ENCODE measurements at regions not wholly inside any gene's neighbourhood (a gene's known extent, or its start where the extent isn't known, plus 50 kb on each side); places are given as distances from the start of the nearest gene placed in this dataset.

DNA sequence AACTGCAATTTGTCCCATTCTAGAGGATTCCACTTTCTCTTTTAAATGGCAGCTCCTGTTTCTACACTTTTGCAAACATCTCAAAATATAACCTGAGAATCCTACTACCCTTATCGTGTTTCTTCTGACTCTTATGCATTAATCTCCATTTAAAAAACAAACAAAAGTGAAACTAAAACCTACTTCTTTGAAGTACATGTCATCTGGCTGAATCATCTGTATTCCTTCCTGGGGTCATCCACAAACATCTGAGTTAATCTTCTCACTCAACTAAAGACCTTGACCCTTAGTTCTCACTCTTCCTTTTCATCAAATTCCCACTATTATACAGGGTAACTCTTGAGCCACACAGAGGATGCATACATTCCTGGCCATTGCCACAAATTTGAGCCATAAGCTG, 584.8 kb downstream of the PPARGC1A start:
- H3K4me3 ChIP-seq (ENCODE audit: low read depth, low read length), result no peak overlapping the region
- no peak for DNase-seq (ENCODE audit: low read depth)

DNA sequence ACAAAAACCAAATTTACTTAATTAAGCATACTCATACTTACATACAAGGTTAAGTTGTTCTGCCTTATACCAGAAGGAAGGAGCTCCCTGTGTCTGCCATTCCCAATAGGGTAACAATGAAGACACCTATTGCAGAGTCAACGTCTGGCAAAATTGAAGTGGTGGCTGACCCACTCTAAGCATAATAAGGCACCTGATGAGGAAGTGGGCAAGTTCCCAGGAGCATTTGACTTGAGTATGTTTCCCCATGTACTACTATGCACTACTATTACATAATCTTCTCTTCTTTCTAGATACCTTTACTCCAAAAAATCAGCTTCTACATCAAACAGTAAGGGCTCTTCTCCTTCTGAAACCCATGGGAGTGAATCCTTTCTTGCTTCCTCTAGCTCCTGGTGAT, 591.5 kb downstream of the PPARGC1A start:
- no peak for DNase-seq (ENCODE audit: low read depth)
- H3K4me3 ChIP-seq (ENCODE audit: low read depth, low read length), result no peak overlapping the region

DNA sequence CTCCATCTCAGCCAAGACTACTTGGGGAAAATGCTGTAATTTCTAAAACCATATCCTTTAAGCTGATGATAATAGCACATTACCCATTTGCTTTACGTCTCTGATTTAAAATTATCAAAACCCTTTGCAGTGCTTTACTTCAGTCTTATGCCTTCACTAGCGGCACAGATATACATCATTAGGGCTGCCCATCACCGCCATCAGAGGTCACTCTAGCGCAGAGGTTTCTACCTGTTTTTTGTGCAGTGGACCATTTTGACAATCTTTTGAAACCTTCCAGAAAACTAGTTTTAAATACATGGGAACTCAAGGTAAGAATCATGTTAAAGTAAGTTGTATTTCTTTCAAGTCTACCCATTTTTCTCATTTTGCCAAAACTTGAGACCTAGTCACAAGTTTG, 592.5 kb downstream of the PPARGC1A start:
- no peak for DNase-seq (ENCODE audit: low read depth)
- H3K4me3 ChIP-seq (ENCODE audit: low read depth, low read length), result no peak overlapping the region

DNA sequence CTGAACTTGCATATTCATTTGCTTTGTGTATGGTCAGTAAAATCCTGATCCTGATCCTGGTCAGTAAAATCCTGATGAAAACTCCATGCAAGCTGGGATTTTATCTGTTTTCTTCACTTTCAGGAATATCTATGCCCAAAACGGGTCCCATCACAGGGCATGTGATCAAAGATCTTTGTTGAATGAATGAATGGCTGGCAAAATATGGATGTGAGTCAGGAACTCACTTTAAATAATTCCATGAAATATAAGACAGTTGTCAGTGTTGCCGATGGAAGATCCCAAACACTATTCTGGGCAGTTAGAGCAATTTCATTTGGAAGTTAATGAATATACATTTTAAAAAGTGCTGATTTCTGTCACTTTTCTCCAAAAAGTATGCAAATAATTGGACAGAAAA, 598.4 kb downstream of the GBA3 start:
- no peak overlapping the region for H3K4me3 ChIP-seq (ENCODE audit: low read depth, low read length)
- DNase-seq (ENCODE audit: low read depth), result no peak

DNA sequence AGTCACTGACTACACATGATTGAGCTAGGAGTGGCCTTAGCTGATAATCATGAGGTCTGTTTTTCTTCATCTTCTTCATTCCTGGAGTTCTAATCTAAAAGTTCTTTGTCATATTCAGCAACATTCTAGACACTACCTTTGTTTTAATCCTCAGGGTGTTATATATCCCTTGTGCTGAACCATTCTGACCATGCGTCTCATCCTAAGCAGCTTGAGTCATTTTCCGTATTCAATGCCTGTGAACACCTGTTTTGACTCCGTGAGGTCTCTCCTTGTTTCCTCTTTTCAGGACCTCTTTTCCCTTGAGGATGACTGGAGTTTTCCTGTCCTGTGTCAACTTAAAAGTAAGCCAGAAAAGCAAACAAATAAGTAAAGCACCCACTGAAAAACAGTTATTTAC, 597.9 kb downstream of the GBA3 start:
- DNase-seq (ENCODE audit: low read depth), result no peak
- no peak overlapping the region for H3K4me3 ChIP-seq (ENCODE audit: low read depth, low read length)

GRCh38 chr4:23279377-23279986, 586.7 kb downstream of the GBA3 start:
- no peak overlapping the region for H3K4me3 ChIP-seq (ENCODE audit: low read depth, low read length)
- no peak for DNase-seq (ENCODE audit: low read depth)

DNA sequence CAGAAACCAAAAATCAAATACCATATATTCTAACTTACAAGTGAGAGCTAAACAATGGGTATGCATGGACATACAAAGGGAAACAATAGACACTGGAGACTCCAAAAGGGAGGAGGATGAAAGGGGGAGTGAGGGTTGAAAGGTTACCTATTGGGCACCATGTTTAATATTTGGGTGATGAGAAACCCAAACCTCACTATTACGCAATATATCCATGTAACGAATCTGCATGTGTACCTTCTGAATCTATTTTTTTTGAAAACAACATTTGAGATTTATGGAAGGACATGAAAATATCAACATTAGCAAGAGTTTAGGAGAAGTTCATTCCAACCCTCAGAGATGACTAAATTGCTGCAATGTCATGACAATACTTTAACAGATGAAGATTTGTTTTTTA, 586.1 kb downstream of the GBA3 start:
- DNase-seq (ENCODE audit: low read depth), result no peak
- no peak overlapping the region for H3K4me3 ChIP-seq (ENCODE audit: low read depth, low read length)

GRCh38 chr4:23276076-23276475, 583.3 kb downstream of the GBA3 start:
- H3K4me3 ChIP-seq (ENCODE audit: low read depth, low read length), result no peak overlapping the region
- no peak for DNase-seq (ENCODE audit: low read depth)

GRCh38 chr4:23269566-23269965, 576.8 kb downstream of the GBA3 start:
- DNase-seq (ENCODE audit: low read depth), result no peak
- H3K4me3 ChIP-seq (ENCODE audit: low read depth, low read length), result no peak overlapping the region

GRCh38 chr4:23268072-23268771, 575.5 kb downstream of the GBA3 start:
- H3K4me3 ChIP-seq (ENCODE audit: low read depth, low read length), result no peak overlapping the region
- DNase-seq (ENCODE audit: low read depth), result no peak

DNA sequence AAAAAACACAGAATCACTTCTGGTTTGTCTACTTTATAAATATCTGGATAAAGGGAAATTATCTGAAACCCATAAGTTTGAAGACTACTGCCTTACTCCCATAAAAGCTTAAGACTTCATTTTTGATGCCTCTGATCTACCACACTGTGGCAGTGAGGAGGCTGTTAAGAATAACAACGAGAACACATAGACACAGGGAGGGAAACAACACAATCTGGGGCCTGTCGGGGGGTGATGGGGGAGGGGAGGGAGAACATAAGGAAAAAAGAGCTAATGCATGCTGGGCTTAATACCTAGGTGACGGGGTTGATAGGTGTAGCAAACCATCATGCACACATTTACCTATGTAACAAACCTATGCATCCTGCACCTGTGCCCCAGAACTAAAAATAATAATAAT, 573.7 kb downstream of the GBA3 start:
- no peak overlapping the region for H3K4me3 ChIP-seq (ENCODE audit: low read depth, low read length)
- no peak for DNase-seq (ENCODE audit: low read depth)

DNA sequence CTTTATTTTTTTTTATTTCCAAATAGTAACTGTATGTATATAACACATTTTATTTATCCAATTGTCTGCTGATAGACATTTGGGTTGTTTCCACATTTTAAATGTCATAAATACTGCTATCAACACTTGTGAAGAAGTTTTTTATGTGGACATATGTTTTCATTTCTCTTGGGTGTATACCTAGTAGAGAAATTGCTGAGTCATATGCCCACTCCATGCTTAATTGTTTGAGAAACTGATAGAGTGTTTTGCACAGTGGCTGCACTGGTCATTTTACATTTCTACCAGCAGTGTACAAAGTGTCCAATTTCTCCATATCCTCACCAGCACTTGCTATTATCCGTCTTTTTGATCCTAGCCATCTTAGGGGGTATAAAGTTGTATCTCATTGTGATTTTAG, 567.8 kb downstream of the GBA3 start:
- H3K4me3 ChIP-seq (ENCODE audit: low read depth, low read length), result no peak overlapping the region
- no peak for DNase-seq (ENCODE audit: low read depth)

DNA sequence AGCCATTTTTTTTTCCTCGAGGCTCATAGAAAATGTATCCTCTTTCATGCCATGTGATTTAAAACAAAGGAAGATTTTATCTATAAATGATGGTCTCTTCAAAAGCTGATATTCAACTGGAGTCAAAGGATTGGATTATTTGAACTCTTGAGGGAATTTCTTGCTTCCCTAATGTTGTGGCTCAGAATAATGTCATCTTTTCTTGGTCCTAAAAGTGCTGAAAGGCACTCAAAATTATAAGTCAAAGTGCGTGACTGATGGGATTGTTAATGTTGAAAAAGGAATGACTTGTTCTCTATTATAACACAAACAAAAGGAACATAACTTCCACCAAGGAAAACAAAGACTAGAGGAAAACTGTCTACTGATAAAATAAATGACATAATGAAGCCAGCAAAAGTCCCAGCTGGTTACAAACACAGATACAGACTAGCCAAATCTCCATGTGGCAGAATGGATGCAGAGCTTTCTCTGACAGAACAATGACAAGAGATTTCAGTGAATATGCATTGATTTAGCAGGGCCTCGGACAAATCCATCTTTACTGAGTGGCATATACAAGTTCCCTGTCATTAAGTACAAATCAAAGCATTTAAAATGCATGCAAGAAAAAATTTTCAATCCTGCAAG, 552.6 kb downstream of the GBA3 start:
- no peak for DNase-seq (ENCODE audit: low read depth)
- H3K4me3 ChIP-seq (ENCODE audit: low read depth, low read length), result no peak overlapping the region

- no peak overlapping the region for H3K4me3 ChIP-seq (ENCODE audit: low read depth, low read length)
- DNase-seq (ENCODE audit: low read depth), result no peak
Measured at GRCh38 chr4:23242962-23243361, 550.2 kb downstream of the GBA3 start.

GRCh38 chr4:23241408-23241807, 548.7 kb downstream of the GBA3 start:
- no peak for DNase-seq (ENCODE audit: low read depth)
- no peak overlapping the region for H3K4me3 ChIP-seq (ENCODE audit: low read depth, low read length)

DNA sequence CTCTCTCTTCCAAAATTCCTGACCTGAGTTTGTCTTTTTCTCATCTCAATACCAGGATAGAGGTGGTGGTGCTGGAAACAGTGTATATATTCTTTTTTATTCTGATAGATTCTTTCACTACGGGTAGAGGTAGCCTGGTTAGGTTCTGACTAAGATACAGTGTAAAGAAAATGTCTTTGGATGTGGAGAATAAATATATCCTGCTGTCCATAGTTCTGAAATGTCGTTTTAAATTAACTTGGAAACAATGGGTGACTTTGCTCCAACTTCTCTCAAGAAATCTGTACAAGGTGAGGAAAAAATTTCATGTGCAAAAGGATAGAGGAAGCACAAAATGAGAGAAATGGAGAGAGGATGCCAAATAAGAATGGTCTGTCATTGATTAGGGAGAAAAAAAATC, 546.1 kb downstream of the GBA3 start:
- H3K4me3 ChIP-seq (ENCODE audit: low read depth, low read length), result no peak overlapping the region
- DNase-seq (ENCODE audit: low read depth), result no peak

DNA sequence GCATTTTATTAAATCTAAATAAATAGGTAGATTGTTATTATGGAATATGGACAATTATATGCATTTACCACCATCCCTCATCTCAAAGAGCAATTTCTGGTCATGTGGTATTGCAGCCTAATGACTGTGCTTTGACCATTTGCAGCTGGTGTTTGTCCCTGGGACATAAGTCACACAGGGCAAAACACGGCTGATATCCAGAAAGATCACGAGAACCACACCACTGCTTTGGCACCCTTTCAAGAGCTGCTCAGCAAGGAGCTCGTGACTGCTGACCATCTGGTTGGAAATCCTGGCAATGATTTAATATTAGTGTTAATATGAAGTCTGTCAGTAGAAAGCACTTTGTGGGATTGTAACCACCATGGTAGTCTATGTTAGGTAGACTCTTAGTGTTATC, 545.0 kb downstream of the GBA3 start:
- DNase-seq (ENCODE audit: low read depth), result no peak
- no peak overlapping the region for H3K4me3 ChIP-seq (ENCODE audit: low read depth, low read length)

GRCh38 chr4:23235628-23236390, 543.1 kb downstream of the GBA3 start:
- DNase-seq (ENCODE audit: low read depth), result no peak
- no peak overlapping the region for H3K4me3 ChIP-seq (ENCODE audit: low read depth, low read length)

GRCh38 chr4:23234716-23235115, 542.0 kb downstream of the GBA3 start:
- no peak for DNase-seq (ENCODE audit: low read depth)
- H3K4me3 ChIP-seq (ENCODE audit: low read depth, low read length), result no peak overlapping the region

GRCh38 chr4:23234018-23234417, 541.3 kb downstream of the GBA3 start:
- no peak for DNase-seq (ENCODE audit: low read depth)
- H3K4me3 ChIP-seq (ENCODE audit: low read depth, low read length), result no peak overlapping the region

Measured in skeletal muscle cell (primary cell).